ENCODE measurements at regions not wholly inside any gene's neighbourhood (a gene's known extent, or its start where the extent isn't known, plus 50 kb on each side); places are given as distances from the start of the nearest gene placed in this dataset.

DNA sequence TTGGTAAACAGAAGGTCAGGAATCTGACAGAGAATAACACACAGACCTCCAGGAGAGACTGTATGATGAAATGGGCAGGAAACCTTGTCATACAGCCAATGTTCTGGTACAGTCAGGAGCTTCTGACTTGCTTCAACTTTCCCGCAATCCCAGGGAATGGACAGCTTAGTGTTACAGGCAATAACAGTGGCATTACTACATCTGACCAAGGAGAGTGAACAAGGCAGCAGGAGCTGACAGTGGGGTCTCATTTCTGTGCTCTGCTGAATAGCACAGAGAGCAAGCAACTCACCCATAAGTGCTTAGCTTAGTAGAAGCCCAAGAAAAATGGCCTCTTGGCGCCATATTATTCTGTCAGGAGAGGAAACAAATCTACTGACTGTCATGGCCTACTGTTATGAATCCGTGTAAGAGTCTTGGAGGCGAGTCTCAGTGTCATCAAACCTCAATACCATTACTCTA, 186.2 kb upstream of the MTPN start:
- CTCF ChIA-PET, result no interaction called here
- peaks cover 12% of the 10 kb centered on the region for H3K9me3 Mint-ChIP-seq (ENCODE audit: low read depth, unreplicated experiment)
- no peak overlapping the region for H3K27ac Mint-ChIP-seq (ENCODE audit: unreplicated experiment)
- intact Hi-C loops (cut with micrococcal nuclease; ENCODE audit: unreplicated experiment), result no loop called here
- H3K36me3 Mint-ChIP-seq (ENCODE audit: insufficient read depth, unreplicated experiment), result no peaks in the 10 kb centered on the region
- H3K27me3 Mint-ChIP-seq (ENCODE audit: unreplicated experiment), result no peaks in the 10 kb centered on the region
- BruUV-seq (replicated peaks), result no TSS peak
- H3K4me3 Mint-ChIP-seq (ENCODE audit: low read depth, unreplicated experiment), result no peak overlapping the region
- no peak for DNase-seq
- TF ChIP-seq, protein P1, sequence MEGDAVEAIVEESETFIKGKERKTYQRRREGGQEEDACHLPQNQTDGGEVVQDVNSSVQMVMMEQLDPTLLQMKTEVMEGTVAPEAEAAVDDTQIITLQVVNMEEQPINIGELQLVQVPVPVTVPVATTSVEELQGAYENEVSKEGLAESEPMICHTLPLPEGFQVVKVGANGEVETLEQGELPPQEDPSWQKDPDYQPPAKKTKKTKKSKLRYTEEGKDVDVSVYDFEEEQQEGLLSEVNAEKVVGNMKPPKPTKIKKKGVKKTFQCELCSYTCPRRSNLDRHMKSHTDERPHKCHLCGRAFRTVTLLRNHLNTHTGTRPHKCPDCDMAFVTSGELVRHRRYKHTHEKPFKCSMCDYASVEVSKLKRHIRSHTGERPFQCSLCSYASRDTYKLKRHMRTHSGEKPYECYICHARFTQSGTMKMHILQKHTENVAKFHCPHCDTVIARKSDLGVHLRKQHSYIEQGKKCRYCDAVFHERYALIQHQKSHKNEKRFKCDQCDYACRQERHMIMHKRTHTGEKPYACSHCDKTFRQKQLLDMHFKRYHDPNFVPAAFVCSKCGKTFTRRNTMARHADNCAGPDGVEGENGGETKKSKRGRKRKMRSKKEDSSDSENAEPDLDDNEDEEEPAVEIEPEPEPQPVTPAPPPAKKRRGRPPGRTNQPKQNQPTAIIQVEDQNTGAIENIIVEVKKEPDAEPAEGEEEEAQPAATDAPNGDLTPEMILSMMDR (IDR thresholded peaks at IDR 0.05; ENCODE audit: unreplicated experiment), result no peak
- no peaks in the 10 kb centered on the region for H3K4me1 Mint-ChIP-seq (ENCODE audit: low read depth, unreplicated experiment)

DNA sequence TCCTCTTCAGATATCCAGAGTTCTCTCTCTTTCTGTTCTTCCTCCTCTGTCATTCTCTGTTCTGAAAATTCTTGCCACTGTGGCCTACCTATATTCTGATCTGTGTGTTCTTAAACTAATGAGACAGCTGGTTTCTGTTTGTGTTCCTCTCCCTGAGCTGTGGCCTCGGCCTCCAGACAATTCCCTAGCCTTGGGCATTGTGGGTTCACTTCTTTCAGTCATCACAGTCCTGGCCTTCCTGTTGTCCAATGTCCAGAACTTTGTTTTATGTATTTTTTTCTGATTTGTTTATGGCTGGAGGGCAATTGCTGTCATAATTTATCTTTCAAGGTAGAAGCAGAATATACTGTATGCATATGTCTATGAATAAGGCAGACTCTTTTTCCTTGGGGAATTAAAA, 173.2 kb upstream of the MTPN start:
- CTCF ChIA-PET, result no interaction called here
- H3K4me3 Mint-ChIP-seq (ENCODE audit: low read depth, unreplicated experiment), result no peak overlapping the region
- H3K27ac Mint-ChIP-seq (ENCODE audit: unreplicated experiment), result no peak overlapping the region
- H3K27me3 Mint-ChIP-seq (ENCODE audit: unreplicated experiment), result no peaks in the 10 kb centered on the region
- DNase-seq, result no peak
- intact Hi-C loops (cut with micrococcal nuclease; ENCODE audit: unreplicated experiment), result no loop called here
- no TSS peak for BruUV-seq (replicated peaks)
- no peaks in the 10 kb centered on the region for H3K9me3 Mint-ChIP-seq (ENCODE audit: low read depth, unreplicated experiment)
- H3K36me3 Mint-ChIP-seq (ENCODE audit: insufficient read depth, unreplicated experiment), result no peaks in the 10 kb centered on the region
- TF ChIP-seq, protein P1 (IDR thresholded peaks at IDR 0.05; ENCODE audit: unreplicated experiment), result no peak
- no peaks in the 10 kb centered on the region for H3K4me1 Mint-ChIP-seq (ENCODE audit: low read depth, unreplicated experiment)

DNA sequence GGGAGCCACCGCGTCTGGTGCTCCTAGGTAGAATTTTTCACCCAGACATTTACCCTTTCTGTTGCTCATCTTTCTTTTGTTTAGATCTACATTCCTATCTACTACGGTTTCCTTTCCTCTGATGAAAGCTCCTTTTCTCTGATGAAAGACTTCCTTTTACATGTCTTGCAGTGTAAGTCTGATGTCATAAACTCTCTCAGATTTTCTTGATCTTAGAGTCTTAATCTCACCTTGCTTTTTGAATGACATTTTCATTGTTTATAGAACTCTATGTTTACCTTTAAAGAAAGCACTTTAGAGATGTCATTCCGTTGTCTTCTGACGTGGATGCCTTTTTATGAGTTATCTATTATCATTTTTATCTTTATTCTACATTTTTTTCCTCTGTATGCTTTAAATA, 171.8 kb upstream of the MTPN start:
- Mint-ChIP-seq H3K27me3 (ENCODE audit: unreplicated experiment) (no peaks in the 10 kb centered on the region), H3K9me3 (ENCODE audit: low read depth, unreplicated experiment) (no peaks in the 10 kb centered on the region), H3K27ac (ENCODE audit: unreplicated experiment) (no peak overlapping the region), H3K4me3 (ENCODE audit: low read depth, unreplicated experiment) (no peak overlapping the region), H3K36me3 (ENCODE audit: insufficient read depth, unreplicated experiment) (no peaks in the 10 kb centered on the region), H3K4me1 (ENCODE audit: low read depth, unreplicated experiment) (no peaks in the 10 kb centered on the region)
- intact Hi-C loops (cut with micrococcal nuclease; ENCODE audit: unreplicated experiment), result no loop called here
- TF ChIP-seq, protein P1 (IDR thresholded peaks at IDR 0.05; ENCODE audit: unreplicated experiment), result no peak
- CTCF ChIA-PET, result interaction anchor here (0.6 kb wide), 1 partner anchor 147 kb away, joined by 3 read pairs; no protein-coding TSS in a partner anchor
- no TSS peak for BruUV-seq (replicated peaks)
- no peak for DNase-seq

DNA sequence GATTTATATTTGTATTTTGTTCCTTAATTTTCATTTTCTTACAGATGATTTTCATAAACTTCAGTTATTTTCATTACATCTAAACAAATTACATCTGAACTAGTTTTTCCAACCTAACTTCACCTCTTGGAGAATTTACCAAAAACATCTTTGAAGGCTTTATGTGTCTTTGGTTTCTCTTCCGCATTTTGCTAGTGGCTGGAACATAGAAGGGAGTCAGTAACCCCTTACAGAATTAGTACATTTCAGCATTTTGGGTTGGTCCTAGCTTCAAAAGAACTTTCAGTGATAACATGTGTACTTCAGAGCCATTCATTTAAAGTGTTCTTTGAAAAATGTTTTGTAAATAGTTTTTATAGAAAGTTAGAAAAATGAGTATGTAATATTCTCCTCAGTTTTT, 169.8 kb upstream of the MTPN start:
- TF ChIP-seq, protein P1 (IDR thresholded peaks at IDR 0.05; ENCODE audit: unreplicated experiment), result no peak
- Mint-ChIP-seq H3K4me1 (ENCODE audit: low read depth, unreplicated experiment) (no peaks in the 10 kb centered on the region), H3K4me3 (ENCODE audit: low read depth, unreplicated experiment) (no peak overlapping the region), H3K9me3 (ENCODE audit: low read depth, unreplicated experiment) (no peaks in the 10 kb centered on the region), H3K27ac (ENCODE audit: unreplicated experiment) (no peak overlapping the region), H3K27me3 (ENCODE audit: unreplicated experiment) (no peaks in the 10 kb centered on the region), H3K36me3 (ENCODE audit: insufficient read depth, unreplicated experiment) (no peaks in the 10 kb centered on the region)
- intact Hi-C loops (cut with micrococcal nuclease; ENCODE audit: unreplicated experiment), result no loop called here
- BruUV-seq (replicated peaks), result no TSS peak
- CTCF ChIA-PET, result no interaction called here
- no peak for DNase-seq
